ENCODE measurements at regions not wholly inside any gene's neighbourhood (a gene's known extent, or its start where the extent isn't known, plus 50 kb on each side); places are given as distances from the start of the nearest gene placed in this dataset.

- no peak overlapping the region for H3K4me3 ChIP-seq (ENCODE audit: control insufficient read depth, low read depth, low read length)
- no peak for DNase-seq (ENCODE audit: low read depth)
- TF ChIP-seq, protein P1, sequence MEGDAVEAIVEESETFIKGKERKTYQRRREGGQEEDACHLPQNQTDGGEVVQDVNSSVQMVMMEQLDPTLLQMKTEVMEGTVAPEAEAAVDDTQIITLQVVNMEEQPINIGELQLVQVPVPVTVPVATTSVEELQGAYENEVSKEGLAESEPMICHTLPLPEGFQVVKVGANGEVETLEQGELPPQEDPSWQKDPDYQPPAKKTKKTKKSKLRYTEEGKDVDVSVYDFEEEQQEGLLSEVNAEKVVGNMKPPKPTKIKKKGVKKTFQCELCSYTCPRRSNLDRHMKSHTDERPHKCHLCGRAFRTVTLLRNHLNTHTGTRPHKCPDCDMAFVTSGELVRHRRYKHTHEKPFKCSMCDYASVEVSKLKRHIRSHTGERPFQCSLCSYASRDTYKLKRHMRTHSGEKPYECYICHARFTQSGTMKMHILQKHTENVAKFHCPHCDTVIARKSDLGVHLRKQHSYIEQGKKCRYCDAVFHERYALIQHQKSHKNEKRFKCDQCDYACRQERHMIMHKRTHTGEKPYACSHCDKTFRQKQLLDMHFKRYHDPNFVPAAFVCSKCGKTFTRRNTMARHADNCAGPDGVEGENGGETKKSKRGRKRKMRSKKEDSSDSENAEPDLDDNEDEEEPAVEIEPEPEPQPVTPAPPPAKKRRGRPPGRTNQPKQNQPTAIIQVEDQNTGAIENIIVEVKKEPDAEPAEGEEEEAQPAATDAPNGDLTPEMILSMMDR (IDR thresholded peaks at IDR 0.05; ENCODE audit: control insufficient read depth, insufficient read depth, low read depth, low read length, missing control alignments), result no peak
Observed at GRCh38 chr17:79341222-79341780, 266.7 kb downstream of the ENGASE start.

GRCh38 chr17:79340333-79341221, 266.0 kb downstream of the ENGASE start:
- no peak overlapping the region for H3K4me3 ChIP-seq (ENCODE audit: control insufficient read depth, low read depth, low read length)
- DNase-seq (ENCODE audit: low read depth), result no peak
- TF ChIP-seq, protein P1 (IDR thresholded peaks at IDR 0.05; ENCODE audit: control insufficient read depth, insufficient read depth, low read depth, low read length, missing control alignments), result no peak

DNA sequence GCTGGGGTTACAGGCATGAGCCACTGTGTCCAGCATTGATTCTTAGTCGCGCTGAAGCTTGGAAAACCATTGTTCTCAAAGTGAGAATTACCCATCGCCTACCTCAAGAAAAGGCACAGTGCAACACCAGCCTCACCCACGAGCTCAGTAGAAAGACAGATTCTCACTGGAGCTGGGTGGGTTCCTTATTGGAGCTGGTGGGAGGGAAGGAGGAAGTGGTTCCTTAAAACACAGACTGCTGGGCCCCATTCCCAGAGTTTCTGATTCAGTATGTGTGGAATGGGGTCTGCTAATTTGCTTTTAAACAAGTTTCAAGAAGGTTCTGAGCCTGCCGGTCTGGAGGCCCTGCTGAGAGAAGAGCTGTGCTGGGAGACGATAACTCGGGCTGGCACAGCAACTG, 264.7 kb downstream of the ENGASE start:
- no peak overlapping the region for H3K4me3 ChIP-seq (ENCODE audit: control insufficient read depth, low read depth, low read length)
- DNase-seq (ENCODE audit: low read depth), result no peak
- TF ChIP-seq, protein P1 (IDR thresholded peaks at IDR 0.05; ENCODE audit: control insufficient read depth, insufficient read depth, low read depth, low read length, missing control alignments), result no peak

GRCh38 chr17:79338604-79339003, 264.0 kb downstream of the ENGASE start:
- DNase-seq (ENCODE audit: low read depth), result no peak
- TF ChIP-seq, protein P1 (IDR thresholded peaks at IDR 0.05; ENCODE audit: control insufficient read depth, insufficient read depth, low read depth, low read length, missing control alignments), result no peak
- no peak overlapping the region for H3K4me3 ChIP-seq (ENCODE audit: control insufficient read depth, low read depth, low read length)

DNA sequence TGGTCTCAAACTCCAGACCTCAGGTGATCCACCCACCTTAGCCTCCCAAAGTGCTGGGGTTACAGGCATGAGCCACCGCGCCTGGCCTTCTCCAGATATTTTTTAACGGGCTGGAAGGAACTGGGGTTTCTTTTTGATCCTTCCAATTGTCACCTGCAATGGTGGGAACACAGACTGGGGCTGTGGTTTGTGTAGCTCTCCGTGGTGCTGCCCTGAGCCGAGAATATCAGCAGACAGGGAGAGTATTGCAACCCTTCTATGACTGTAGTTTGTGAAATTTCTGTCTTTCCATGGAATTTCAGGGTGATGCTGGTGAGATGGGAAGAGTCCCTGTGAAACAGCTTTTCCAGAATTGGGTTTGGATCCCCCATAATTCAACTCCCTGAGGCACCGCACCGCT, 263.5 kb downstream of the ENGASE start:
- H3K4me3 ChIP-seq (ENCODE audit: control insufficient read depth, low read depth, low read length), result no peak overlapping the region
- no peak for DNase-seq (ENCODE audit: low read depth)
- TF ChIP-seq, protein P1 (IDR thresholded peaks at IDR 0.05; ENCODE audit: control insufficient read depth, insufficient read depth, low read depth, low read length, missing control alignments), result no peak

DNA sequence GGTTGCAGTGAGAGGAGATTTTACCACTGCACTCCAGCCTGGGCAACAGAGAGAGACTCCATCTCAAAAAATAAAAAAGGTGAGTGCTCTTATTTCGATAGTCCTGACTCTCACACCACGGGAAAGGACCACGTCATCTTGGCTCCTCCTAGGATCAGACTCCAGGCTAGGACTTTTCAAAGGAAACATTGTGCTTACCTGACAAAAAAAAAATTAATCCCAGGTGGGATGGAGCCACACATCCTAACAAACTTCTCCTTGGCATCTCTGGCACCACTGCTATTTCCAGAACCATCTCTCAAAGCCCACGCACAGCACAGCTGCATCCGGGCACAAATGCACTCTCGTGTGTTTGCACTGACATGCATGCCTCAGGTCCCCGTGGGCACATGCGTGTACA, 262.4 kb downstream of the ENGASE start:
- no peak for DNase-seq (ENCODE audit: low read depth)
- TF ChIP-seq, protein P1 (IDR thresholded peaks at IDR 0.05; ENCODE audit: control insufficient read depth, insufficient read depth, low read depth, low read length, missing control alignments), result no peak
- H3K4me3 ChIP-seq (ENCODE audit: control insufficient read depth, low read depth, low read length), result no peak overlapping the region

All from AG09309 (cell line).